OCI-LY7 (cell line): ENCODE measurements at regions not wholly inside any gene's neighbourhood (a gene's known extent, or its start where the extent isn't known, plus 50 kb on each side); places are given as distances from the start of the nearest gene placed in this dataset.

Source experiments
- BruUV-seq: library from RNA; stranded (reverse); fragments of 400-500 nt; replicated peaks from 2 replicates; lab custom pipeline; 2021; lab: Mats Ljungman, UMichigan
- CTCF ChIA-PET: fragments of 300-600 bp; sonication (Branson Sonifier 250); formaldehyde crosslinking; loops from one replicate; lab custom pipeline; 2022; ENCODE audit warnings: antibody characterized with exemption; ENCODE audit not compliant: unreplicated experiment; lab: Charles Lee
- POLR2A ChIA-PET: fragments of 300-600 bp; sonication (Branson Sonifier 250); formaldehyde crosslinking; loops from one replicate; lab custom pipeline; 2022; ENCODE audit warnings: antibody characterized with exemption; lab: Charles Lee
- DNase-seq: peaks from one replicate; pipeline ENCODE4 v3.0.0-alpha.2; 2015; ENCODE audit warnings: low spot score
- H2AFZ ChIP-seq: fragments of 200-600 bp; sonication (generic), shearing (Covaris generic); 2 replicates; pipeline ENCODE4 v1.6.1; 2014; ENCODE audit warnings: mild to moderate bottlenecking, antibody characterized with exemption, low read length, moderate library complexity
- H3K27ac ChIP-seq: fragments of 200-600 bp; sonication (generic); 2 replicates; pipeline ENCODE4 v1.5.1; 2014; ENCODE audit warnings: mixed run types, low read depth, mild to moderate bottlenecking, moderate library complexity, low read length, inconsistent platforms; ENCODE audit not compliant: poor library complexity, severe bottlenecking
- H3K36me3 ChIP-seq: fragments of 200-600 bp; sonication (generic); 2 replicates; pipeline ENCODE4 v1.6.1; 2014; ENCODE audit warnings: mild to moderate bottlenecking, antibody characterized with exemption, low read length, moderate library complexity, mixed read lengths; ENCODE audit not compliant: insufficient read depth
- H3K4me1 ChIP-seq: fragments of 200-600 bp; sonication (generic); 2 replicates; pipeline ENCODE4 v1.5.1; 2014; ENCODE audit warnings: mild to moderate bottlenecking, low read length; ENCODE audit not compliant: insufficient read depth, poor library complexity, severe bottlenecking
- H3K4me2 ChIP-seq: fragments of 200-600 bp; sonication (generic); 2 replicates; pipeline ENCODE4 v1.6.1; 2014; ENCODE audit warnings: mild to moderate bottlenecking, low read length
- H3K4me3 ChIP-seq: fragments of 200-600 bp; sonication (generic); 2 replicates; pipeline ENCODE4 v1.5.1; 2014; ENCODE audit warnings: mild to moderate bottlenecking, low read depth, low read length; ENCODE audit not compliant: poor library complexity, severe bottlenecking
- H3K79me2 ChIP-seq: fragments of 200-600 bp; sonication (generic); 2 replicates; pipeline ENCODE4 v1.6.1; 2016; ENCODE audit warnings: low read depth, mild to moderate bottlenecking, low read length, moderate library complexity, mixed read lengths; ENCODE audit not compliant: insufficient read depth
- H3K9me2 ChIP-seq: fragments of 200-600 bp; sonication (generic); 2 replicates; pipeline ENCODE4 v1.6.1; 2016; ENCODE audit warnings: mild to moderate bottlenecking, low read length, mixed read lengths; ENCODE audit not compliant: insufficient read depth
- H3K9me3 ChIP-seq: fragments of 200-600 bp; sonication (generic); 2 replicates; pipeline ENCODE4 v1.6.1; 2014; ENCODE audit warnings: mild to moderate bottlenecking, mixed run types, low read length, mixed read lengths
- H4K20me1 ChIP-seq: fragments of 200-600 bp; sonication (generic); 2 replicates; pipeline ENCODE4 v1.6.1; 2014; ENCODE audit warnings: mild to moderate bottlenecking, antibody characterized with exemption, low read length, moderate library complexity, mixed read lengths; ENCODE audit not compliant: insufficient read depth
- CTCF ChIP-seq: fragments of 200-600 bp; sonication (generic); conservative IDR thresholded peaks from 2 replicates; pipeline ENCODE4 v1.5.1; 2014; ENCODE audit warnings: mild to moderate bottlenecking, antibody characterized with exemption, low read length, moderate library complexity, mixed read lengths
- EZH2phosphoT487 ChIP-seq: fragments of 200-600 bp; sonication (generic); IDR thresholded peaks from 2 replicates; pipeline ENCODE4 v1.6.1; 2018; ENCODE audit warnings: low read depth, borderline replicate concordance, mild to moderate bottlenecking, mixed run types, antibody characterized with exemption, low read length, moderate library complexity, mixed read lengths
- intact Hi-C: fragments of 100-400 bp; cut with micrococcal nuclease; formaldehyde crosslinking; loops from one replicate; pipeline ENCODE4 v1.10.0; 2022; ENCODE audit not compliant: unreplicated experiment

GRCh38 chr1:47684964-47685762, 247.3 kb downstream of the FOXD2 start:
- TF ChIP-seq CTCF = no peak
- TF ChIP-seq EZH2phosphoT487 = no peak
- Histone ChIP-seq H3K4me1 (no peaks in the 10 kb centered on the region), H3K36me3 (no peaks in the 10 kb centered on the region), H3K9me3 (no peaks in the 10 kb centered on the region), H4K20me1 (no peaks in the 10 kb centered on the region), H3K79me2 (no peaks in the 10 kb centered on the region), H3K27ac (no peak overlapping the region), H3K4me3 (no peak overlapping the region), H3K9me2 (no peaks in the 10 kb centered on the region), H2AFZ (no peak overlapping the region), H3K4me2 (no peak overlapping the region)
- no TSS peak for BruUV-seq
- intact Hi-C loops = no loop called here
- no peak for DNase-seq
- ChIA-PET POLR2A (no interaction called here), CTCF (no interaction called here)

- no peak for DNase-seq
- Histone ChIP-seq H3K27ac (no peak overlapping the region), H3K4me1 (no peaks in the 10 kb centered on the region), H3K79me2 (no peaks in the 10 kb centered on the region), H3K4me3 (no peak overlapping the region), H3K9me2 (no peaks in the 10 kb centered on the region), H3K9me3 (no peaks in the 10 kb centered on the region), H3K4me2 (no peak overlapping the region), H4K20me1 (no peaks in the 10 kb centered on the region), H2AFZ (no peak overlapping the region), H3K36me3 (no peaks in the 10 kb centered on the region)
- ChIA-PET CTCF (no interaction called here), POLR2A (no interaction called here)
- TF ChIP-seq CTCF (no peak), EZH2phosphoT487 (no peak)
- intact Hi-C loops = no loop called here
- BruUV-seq = no TSS peak
Observed at GRCh38 chr1:47685763-47686066, 247.9 kb downstream of the FOXD2 start.
